ENCODE measurements at regions not wholly inside any gene's neighbourhood (a gene's known extent, or its start where the extent isn't known, plus 50 kb on each side); places are given as distances from the start of the nearest gene placed in this dataset.

- no peak for TF ChIP-seq POLR2A (IDR thresholded peaks at IDR 0.05; ENCODE audit: low read depth, low read length)
- TF ChIP-seq POLR2AphosphoS5 (IDR thresholded peaks at IDR 0.05; ENCODE audit: low read depth, low read length), result no peak
- TF ChIP-seq TAF1 (IDR thresholded peaks at IDR 0.05; ENCODE audit: borderline replicate concordance, low read depth, low read length), result no peak
These were observed 164.3 kb downstream of the BMP7 start for GRCh38 chr20:57102160-57102559.
